Neural cell (in vitro differentiated cells): ENCODE measurements at regions not wholly inside any gene's neighbourhood (a gene's known extent, or its start where the extent isn't known, plus 50 kb on each side); places are given as distances from the start of the nearest gene placed in this dataset.

ENCODE experiments used
- H2AFZ ChIP-seq: fragments of 200-600, 300-800 bp; sonication (generic), shearing (Covaris generic); 2 replicates; pipeline ENCODE4 v1.6.0; 2014; ENCODE audit warnings: low read depth, mild to moderate bottlenecking, antibody characterized with exemption, low read length, moderate library complexity
- H3F3A ChIP-seq: fragments of 200-600 bp; shearing (Covaris generic); 2 replicates; pipeline ENCODE4 v1.6.1; 2016; ENCODE audit warnings: mild to moderate bottlenecking, moderate library complexity, mixed read lengths, antibody characterized with exemption, low read length; ENCODE audit not compliant: insufficient read depth, poor library complexity, severe bottlenecking
- H3K27ac ChIP-seq: fragments of 200-600, 300-800 bp; sonication (generic), shearing (Covaris generic); 2 replicates; pipeline ENCODE4 v1.5.1; 2014; ENCODE audit warnings: mild to moderate bottlenecking, low read length, moderate library complexity
- H3K27me3 ChIP-seq: fragments of 300-800, 200-600 bp; sonication (generic), shearing (Covaris generic); 2 replicates; pipeline ENCODE4 v1.6.0; 2014; ENCODE audit warnings: mild to moderate bottlenecking, low read depth, low read length, moderate library complexity; ENCODE audit not compliant: insufficient read depth
- H3K36me3 ChIP-seq: fragments of 300-800, 200-600 bp; sonication (generic), shearing (Covaris generic); 2 replicates; pipeline ENCODE4 v1.5.1; 2014; ENCODE audit warnings: mild to moderate bottlenecking, antibody characterized with exemption, low read length, moderate library complexity; ENCODE audit not compliant: insufficient read depth
- H3K4me2 ChIP-seq: fragments of 300-800, 200-600 bp; sonication (generic), shearing (Covaris generic); 2 replicates; pipeline ENCODE4 v1.6.0; 2014; ENCODE audit warnings: mild to moderate bottlenecking, low read length
- H3K4me3 ChIP-seq: fragments of 300-800, 200-600 bp; sonication (generic), shearing (Covaris generic); 2 replicates; pipeline ENCODE4 v1.5.1; 2014; ENCODE audit warnings: mild to moderate bottlenecking, low read length, moderate library complexity
- H3K79me2 ChIP-seq: fragments of 200-600 bp; shearing (Covaris generic); replicated peaks from 2 replicates; pipeline ENCODE4 v1.6.0; 2014; ENCODE audit warnings: mild to moderate bottlenecking, low read length, moderate library complexity; ENCODE audit not compliant: insufficient read depth
- H3K9ac ChIP-seq: fragments of 300-800, 200-600 bp; sonication (generic), shearing (Covaris generic); 2 replicates; pipeline ENCODE4 v1.6.1; 2016; ENCODE audit warnings: mild to moderate bottlenecking, low read length, mixed read lengths
- H3K9me2 ChIP-seq: fragments of 200-600 bp; shearing (Covaris generic); 2 replicates; pipeline ENCODE4 v1.6.1; 2016; ENCODE audit warnings: mild to moderate bottlenecking, low read length, mixed read lengths; ENCODE audit not compliant: insufficient read depth
- H3K9me3 ChIP-seq: fragments of 200-600, 300-800 bp; sonication (generic), shearing (Covaris generic); 2 replicates; pipeline ENCODE4 v1.6.1; 2016; ENCODE audit warnings: mild to moderate bottlenecking, mixed run types, low read length, moderate library complexity, mixed read lengths
- H4K20me1 ChIP-seq: fragments of 200-600 bp; shearing (Covaris generic); 2 replicates; pipeline ENCODE4 v1.6.1; 2016; ENCODE audit warnings: mild to moderate bottlenecking, mixed run types; ENCODE audit not compliant: insufficient read depth
- EP300 ChIP-seq: fragments of 450-650 bp; conservative IDR thresholded peaks from 2 replicates; pipeline ENCODE4 v1.6.1; 2014; ENCODE audit warnings: antibody characterized with exemption, mild to moderate bottlenecking, moderate library complexity; ENCODE audit not compliant: poor library complexity, severe bottlenecking
- EZH2 ChIP-seq: fragments of 200-600, 300-800 bp; shearing (Covaris generic), sonication (generic); IDR thresholded peaks from 2 replicates; pipeline ENCODE4 v1.6.1; 2014; ENCODE audit warnings: antibody characterized with exemption, low read length, borderline replicate concordance, mild to moderate bottlenecking; ENCODE audit not compliant: insufficient read depth, poor library complexity, severe bottlenecking
- MXI1 ChIP-seq: fragments of 450-650 bp; conservative IDR thresholded peaks from 2 replicates; pipeline ENCODE4 v1.6.1; 2014; ENCODE audit warnings: antibody characterized with exemption, mild to moderate bottlenecking; ENCODE audit not compliant: poor library complexity, severe bottlenecking
- POLR2AphosphoS5 ChIP-seq: IDR thresholded peaks from 2 replicates; pipeline ENCODE4 v1.6.1; 2012
- RAD21 ChIP-seq: fragments of 450-650 bp; conservative IDR thresholded peaks from 2 replicates; pipeline ENCODE4 v1.6.1; 2014; ENCODE audit warnings: antibody characterized with exemption, mild to moderate bottlenecking, moderate library complexity
- SMC3 ChIP-seq: fragments of 450-650 bp; conservative IDR thresholded peaks from 2 replicates; pipeline ENCODE4 v1.6.1; 2014; ENCODE audit warnings: antibody characterized with exemption, mild to moderate bottlenecking, moderate library complexity; ENCODE audit not compliant: poor library complexity
- TAF1 ChIP-seq: IDR thresholded peaks from 2 replicates; pipeline ENCODE4 v1.6.1; 2012; ENCODE audit warnings: low read depth
- TF ChIP-seq, protein P1 (sequence below): IDR thresholded peaks from 2 replicates; pipeline ENCODE4 v1.6.1; 2012; ENCODE audit warnings: borderline replicate concordance

- no peak overlapping the region for H3K9ac ChIP-seq
- H3K9me2 ChIP-seq = no peaks in the 10 kb centered on the region
- H3F3A ChIP-seq = no peaks in the 10 kb centered on the region
- no peaks in the 10 kb centered on the region for H4K20me1 ChIP-seq
- TF ChIP-seq EP300 = no peak
- no peak overlapping the region for H2AFZ ChIP-seq
- no peak overlapping the region for H3K4me2 ChIP-seq
- H3K27me3 ChIP-seq = no peaks in the 10 kb centered on the region
- H3K79me2 ChIP-seq = no peaks in the 10 kb centered on the region
- no peaks in the 10 kb centered on the region for H3K9me3 ChIP-seq
- H3K36me3 ChIP-seq = no peaks in the 10 kb centered on the region
- no peak overlapping the region for H3K27ac ChIP-seq
- no peak overlapping the region for H3K4me3 ChIP-seq
Observed at GRCh38 chr15:46580487-46580886, 945.7 kb downstream of the SQOR start.

DNA sequence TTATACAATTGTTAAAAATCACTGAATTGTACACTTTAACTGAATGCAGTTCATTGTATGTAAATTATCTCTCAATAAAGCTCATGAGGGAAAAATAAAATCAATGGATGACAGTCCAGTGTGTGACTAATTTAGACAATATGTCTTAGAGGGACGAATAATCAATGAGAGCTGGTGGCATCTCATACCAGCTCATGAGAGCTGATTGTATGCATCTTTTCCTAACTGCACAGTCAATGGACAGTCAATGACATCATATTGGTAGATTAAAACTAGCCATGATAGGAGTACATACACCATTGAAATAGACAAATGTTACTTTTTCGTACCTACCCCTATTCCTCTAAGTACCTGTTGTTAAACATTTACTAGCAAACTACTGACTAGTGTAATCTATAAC, 946.1 kb downstream of the SQOR start:
- Histone ChIP-seq H3K79me2 (no peaks in the 10 kb centered on the region), H4K20me1 (no peaks in the 10 kb centered on the region), H3K9ac (no peak overlapping the region), H3K4me2 (no peak overlapping the region), H3K27me3 (no peaks in the 10 kb centered on the region), H3K9me2 (no peaks in the 10 kb centered on the region), H3F3A (no peaks in the 10 kb centered on the region), H3K4me3 (no peak overlapping the region), H2AFZ (no peak overlapping the region), H3K9me3 (no peaks in the 10 kb centered on the region), H3K27ac (no peak overlapping the region), H3K36me3 (no peaks in the 10 kb centered on the region)
- no peak for TF ChIP-seq MXI1
- TF ChIP-seq TAF1 = no peak
- TF ChIP-seq, protein P1, sequence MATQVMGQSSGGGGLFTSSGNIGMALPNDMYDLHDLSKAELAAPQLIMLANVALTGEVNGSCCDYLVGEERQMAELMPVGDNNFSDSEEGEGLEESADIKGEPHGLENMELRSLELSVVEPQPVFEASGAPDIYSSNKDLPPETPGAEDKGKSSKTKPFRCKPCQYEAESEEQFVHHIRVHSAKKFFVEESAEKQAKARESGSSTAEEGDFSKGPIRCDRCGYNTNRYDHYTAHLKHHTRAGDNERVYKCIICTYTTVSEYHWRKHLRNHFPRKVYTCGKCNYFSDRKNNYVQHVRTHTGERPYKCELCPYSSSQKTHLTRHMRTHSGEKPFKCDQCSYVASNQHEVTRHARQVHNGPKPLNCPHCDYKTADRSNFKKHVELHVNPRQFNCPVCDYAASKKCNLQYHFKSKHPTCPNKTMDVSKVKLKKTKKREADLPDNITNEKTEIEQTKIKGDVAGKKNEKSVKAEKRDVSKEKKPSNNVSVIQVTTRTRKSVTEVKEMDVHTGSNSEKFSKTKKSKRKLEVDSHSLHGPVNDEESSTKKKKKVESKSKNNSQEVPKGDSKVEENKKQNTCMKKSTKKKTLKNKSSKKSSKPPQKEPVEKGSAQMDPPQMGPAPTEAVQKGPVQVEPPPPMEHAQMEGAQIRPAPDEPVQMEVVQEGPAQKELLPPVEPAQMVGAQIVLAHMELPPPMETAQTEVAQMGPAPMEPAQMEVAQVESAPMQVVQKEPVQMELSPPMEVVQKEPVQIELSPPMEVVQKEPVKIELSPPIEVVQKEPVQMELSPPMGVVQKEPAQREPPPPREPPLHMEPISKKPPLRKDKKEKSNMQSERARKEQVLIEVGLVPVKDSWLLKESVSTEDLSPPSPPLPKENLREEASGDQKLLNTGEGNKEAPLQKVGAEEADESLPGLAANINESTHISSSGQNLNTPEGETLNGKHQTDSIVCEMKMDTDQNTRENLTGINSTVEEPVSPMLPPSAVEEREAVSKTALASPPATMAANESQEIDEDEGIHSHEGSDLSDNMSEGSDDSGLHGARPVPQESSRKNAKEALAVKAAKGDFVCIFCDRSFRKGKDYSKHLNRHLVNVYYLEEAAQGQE = no peak
- no peak for TF ChIP-seq EZH2
- no peak for TF ChIP-seq SMC3

DNA sequence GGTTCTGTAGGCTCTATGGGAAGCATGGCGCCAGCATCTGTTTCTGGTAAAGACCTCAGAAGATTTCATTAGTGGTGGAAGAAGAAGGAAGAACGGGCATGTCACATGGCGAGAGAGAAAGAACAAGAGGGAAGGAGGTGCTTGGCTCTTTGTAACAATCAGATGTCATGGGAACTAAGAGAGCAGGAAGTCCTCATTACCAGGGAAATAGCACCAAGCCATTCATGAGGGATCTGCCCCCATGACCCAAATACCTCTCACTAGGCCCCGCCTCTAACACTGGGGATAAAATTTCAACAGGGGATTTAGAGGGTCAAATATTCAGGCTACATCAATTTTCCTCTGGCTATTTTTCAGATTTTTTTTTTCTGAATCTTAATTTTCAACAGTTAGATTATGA, 954.3 kb downstream of the SQOR start:
- Histone ChIP-seq H3K79me2 (no peaks in the 10 kb centered on the region), H3K27me3 (no peaks in the 10 kb centered on the region), H3F3A (no peaks in the 10 kb centered on the region), H4K20me1 (no peaks in the 10 kb centered on the region), H3K4me3 (no peak overlapping the region), H3K9ac (no peak overlapping the region), H2AFZ (no peak overlapping the region), H3K9me3 (no peaks in the 10 kb centered on the region), H3K9me2 (no peaks in the 10 kb centered on the region), H3K36me3 (no peaks in the 10 kb centered on the region), H3K27ac (no peak overlapping the region), H3K4me2 (no peak overlapping the region)
- TF ChIP-seq RAD21 (no peak), POLR2AphosphoS5 (no peak)
